Nephron (organoid): ENCODE measurements at regions not wholly inside any gene's neighbourhood (a gene's known extent, or its start where the extent isn't known, plus 50 kb on each side); places are given as distances from the start of the nearest gene placed in this dataset.

Experiments
- H3K27ac Mint-ChIP-seq, 3 experiments: 2 replicates each; pipeline ENCODE4 v1.8.0; 2020; ENCODE audit warnings: mixed read lengths in 3 of 3, mild to moderate bottlenecking in 2 of 3, moderate library complexity in 1 of 3
- H3K27me3 Mint-ChIP-seq: 2 replicates; pipeline ENCODE4 v1.8.0; 2021; ENCODE audit warnings: low read depth, mild to moderate bottlenecking, moderate library complexity, mixed read lengths
- H3K36me3 Mint-ChIP-seq: 2 replicates; pipeline ENCODE4 v1.8.0; 2020; ENCODE audit warnings: low read depth, mixed read lengths
- H3K4me1 Mint-ChIP-seq: 2 replicates; pipeline ENCODE4 v1.8.0; 2020; ENCODE audit warnings: mixed read lengths
- H3K4me3 Mint-ChIP-seq, 3 experiments: 2 replicates each; pipeline ENCODE4 v1.8.0; 2020; ENCODE audit warnings: mild to moderate bottlenecking in 3 of 3, mixed read lengths in 3 of 3, moderate library complexity in 2 of 3
- H3K9me3 Mint-ChIP-seq: 2 replicates; pipeline ENCODE4 v1.8.0; 2020; ENCODE audit warnings: mixed read lengths
- TF ChIP-seq, protein P1 (sequence below), 3 experiments: fragments of 200-600 bp; sonication (generic); IDR thresholded peaks; one replicate each; pipeline ENCODE4 v1.5.0; 2021; ENCODE audit warnings: antibody characterized with exemption in 3 of 3; ENCODE audit not compliant: unreplicated experiment in 3 of 3

DNA sequence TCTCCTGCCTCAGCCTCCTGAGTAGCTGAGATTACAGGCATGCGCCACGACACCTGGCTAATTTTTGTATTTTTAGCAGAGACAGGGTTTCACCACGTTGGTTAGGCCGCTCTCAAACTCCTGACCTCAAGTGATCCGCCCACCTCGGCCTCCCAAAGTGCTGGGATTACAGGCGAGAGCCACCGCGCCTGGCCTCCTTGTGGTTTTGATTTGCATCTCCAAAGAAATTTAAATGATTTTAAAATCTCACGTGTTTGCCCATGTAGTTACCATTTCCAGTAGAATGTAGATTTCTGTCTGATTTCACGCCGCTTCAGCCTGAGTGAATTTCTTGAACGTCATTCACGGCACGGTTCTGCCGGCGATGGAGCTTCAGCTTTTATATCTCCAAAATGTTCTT is 55.8 kb downstream of the IGF2 start:
- Mint-ChIP-seq H3K27me3 (peaks cover 10% of the 10 kb centered on the region), H3K27ac (no peak overlapping the region), H3K4me1 (no peaks in the 10 kb centered on the region), H3K36me3 (peaks cover 5% of the 10 kb centered on the region), H3K4me3 (no peak overlapping the region), H3K9me3 (peaks cover 20% of the 10 kb centered on the region)
- TF ChIP-seq, protein P1, sequence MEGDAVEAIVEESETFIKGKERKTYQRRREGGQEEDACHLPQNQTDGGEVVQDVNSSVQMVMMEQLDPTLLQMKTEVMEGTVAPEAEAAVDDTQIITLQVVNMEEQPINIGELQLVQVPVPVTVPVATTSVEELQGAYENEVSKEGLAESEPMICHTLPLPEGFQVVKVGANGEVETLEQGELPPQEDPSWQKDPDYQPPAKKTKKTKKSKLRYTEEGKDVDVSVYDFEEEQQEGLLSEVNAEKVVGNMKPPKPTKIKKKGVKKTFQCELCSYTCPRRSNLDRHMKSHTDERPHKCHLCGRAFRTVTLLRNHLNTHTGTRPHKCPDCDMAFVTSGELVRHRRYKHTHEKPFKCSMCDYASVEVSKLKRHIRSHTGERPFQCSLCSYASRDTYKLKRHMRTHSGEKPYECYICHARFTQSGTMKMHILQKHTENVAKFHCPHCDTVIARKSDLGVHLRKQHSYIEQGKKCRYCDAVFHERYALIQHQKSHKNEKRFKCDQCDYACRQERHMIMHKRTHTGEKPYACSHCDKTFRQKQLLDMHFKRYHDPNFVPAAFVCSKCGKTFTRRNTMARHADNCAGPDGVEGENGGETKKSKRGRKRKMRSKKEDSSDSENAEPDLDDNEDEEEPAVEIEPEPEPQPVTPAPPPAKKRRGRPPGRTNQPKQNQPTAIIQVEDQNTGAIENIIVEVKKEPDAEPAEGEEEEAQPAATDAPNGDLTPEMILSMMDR (IDR thresholded peaks at IDR 0.05; ENCODE audit: unreplicated experiment in 3 of 3) = no peak

DNA sequence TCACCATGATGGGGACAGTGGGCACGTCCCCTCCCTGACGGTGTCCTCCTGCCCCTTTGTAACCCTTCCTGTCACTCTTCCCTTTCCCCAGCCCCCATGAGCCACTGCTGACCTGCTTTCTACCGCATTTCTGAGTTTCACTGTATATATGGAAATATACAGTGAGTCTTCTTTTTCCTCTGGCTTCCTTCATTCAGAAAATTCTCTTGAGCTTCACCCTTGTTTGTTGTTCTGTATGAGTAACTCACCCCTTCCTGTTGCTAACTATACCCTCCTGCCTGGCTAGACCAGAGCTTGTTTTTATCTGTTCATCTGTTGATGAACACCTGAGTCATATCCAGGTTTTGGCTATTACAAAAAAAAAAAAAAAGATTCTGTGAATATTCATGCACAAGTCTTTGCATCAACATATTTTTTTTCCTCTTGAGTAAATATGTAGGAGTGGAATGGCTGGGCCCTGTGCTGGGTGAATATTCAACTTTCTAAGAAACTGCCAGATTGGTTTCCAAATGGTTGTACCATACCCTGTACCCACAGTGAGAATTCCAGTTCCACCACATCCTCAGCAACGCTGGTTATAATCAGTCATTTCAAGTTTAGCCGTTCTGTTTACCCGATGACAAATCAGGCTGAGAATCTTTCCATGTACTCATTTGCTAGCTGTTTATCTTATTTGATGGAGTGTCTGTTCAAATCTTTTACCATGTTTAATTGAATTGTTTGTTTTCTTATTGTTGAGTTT is 62.0 kb downstream of the IGF2 start:
- Mint-ChIP-seq H3K9me3 (peaks cover 1% of the 10 kb centered on the region), H3K27ac (peak overlapping the region in 2 of 3 experiments; percentile 7 to 34), H3K27me3 (peaks cover 11% of the 10 kb centered on the region), H3K4me3 (no peak overlapping the region), H3K4me1 (peaks cover 5% of the 10 kb centered on the region), H3K36me3 (no peaks in the 10 kb centered on the region)
- TF ChIP-seq, protein P1 (IDR thresholded peaks at IDR 0.05; ENCODE audit: unreplicated experiment in 3 of 3) = no peak

DNA sequence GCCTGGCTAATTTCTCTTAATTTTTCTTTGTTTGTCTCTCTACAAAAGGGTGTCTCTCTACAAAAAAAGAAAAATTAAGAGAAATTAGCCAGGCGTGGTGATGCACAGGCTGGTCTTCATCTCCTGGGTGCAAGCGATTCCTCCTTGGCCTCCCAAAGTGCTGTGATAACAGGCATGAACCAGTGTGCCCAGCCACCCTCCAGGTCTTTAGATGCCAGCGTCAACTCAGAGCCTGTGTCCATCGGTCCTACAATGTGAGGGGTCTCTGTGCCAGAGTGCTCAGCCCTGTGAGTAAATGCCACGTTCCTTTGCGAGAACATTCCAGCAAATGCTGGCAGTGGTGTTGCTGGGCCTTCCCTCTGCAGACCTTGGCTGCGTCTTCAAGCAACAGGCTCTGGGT is 62.7 kb downstream of the IGF2 start:
- Mint-ChIP-seq H3K4me1 (peaks cover 5% of the 10 kb centered on the region), H3K27ac (no peak overlapping the region), H3K4me3 (no peak overlapping the region), H3K27me3 (peaks cover 16% of the 10 kb centered on the region), H3K9me3 (peaks cover 3% of the 10 kb centered on the region), H3K36me3 (no peaks in the 10 kb centered on the region)
- TF ChIP-seq, protein P1 (IDR thresholded peaks at IDR 0.05; ENCODE audit: unreplicated experiment in 3 of 3) = no peak

DNA sequence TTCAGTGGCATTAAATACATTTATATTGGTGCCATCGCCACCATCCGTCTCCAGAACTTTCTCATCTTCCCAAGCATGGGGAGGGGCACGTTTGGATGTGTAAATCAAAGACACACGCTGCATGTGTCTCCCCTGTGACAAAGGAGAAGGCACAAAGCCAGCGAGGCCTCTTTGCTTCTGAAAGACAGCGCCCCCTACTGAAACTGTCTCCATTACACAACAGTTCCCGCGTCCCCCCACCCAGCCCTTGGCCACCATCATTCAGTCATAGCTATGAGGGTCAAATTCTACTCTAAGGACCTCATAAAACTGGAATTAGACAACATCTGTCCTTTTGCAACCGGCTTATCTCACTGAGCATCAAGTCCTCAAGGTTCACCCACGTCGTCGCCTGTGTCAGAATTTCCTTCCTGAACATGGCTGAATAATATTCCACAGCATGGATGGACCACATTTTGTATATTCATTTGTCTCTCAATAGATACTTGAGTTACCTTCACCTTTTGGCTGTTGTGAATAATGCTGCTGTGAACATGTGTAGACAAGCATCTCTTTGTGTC is 64.8 kb downstream of the IGF2 start:
- H3K27me3 Mint-ChIP-seq = peaks cover 10% of the 10 kb centered on the region
- TF ChIP-seq, protein P1 (IDR thresholded peaks at IDR 0.05; ENCODE audit: unreplicated experiment in 3 of 3) = peak in 1 of 3 experiments; percentile 21
- H3K27ac Mint-ChIP-seq = no peak overlapping the region
- H3K4me1 Mint-ChIP-seq = peaks cover 5% of the 10 kb centered on the region
- H3K36me3 Mint-ChIP-seq = no peaks in the 10 kb centered on the region
- peaks cover 3% of the 10 kb centered on the region for H3K9me3 Mint-ChIP-seq
- H3K4me3 Mint-ChIP-seq = no peak overlapping the region

DNA sequence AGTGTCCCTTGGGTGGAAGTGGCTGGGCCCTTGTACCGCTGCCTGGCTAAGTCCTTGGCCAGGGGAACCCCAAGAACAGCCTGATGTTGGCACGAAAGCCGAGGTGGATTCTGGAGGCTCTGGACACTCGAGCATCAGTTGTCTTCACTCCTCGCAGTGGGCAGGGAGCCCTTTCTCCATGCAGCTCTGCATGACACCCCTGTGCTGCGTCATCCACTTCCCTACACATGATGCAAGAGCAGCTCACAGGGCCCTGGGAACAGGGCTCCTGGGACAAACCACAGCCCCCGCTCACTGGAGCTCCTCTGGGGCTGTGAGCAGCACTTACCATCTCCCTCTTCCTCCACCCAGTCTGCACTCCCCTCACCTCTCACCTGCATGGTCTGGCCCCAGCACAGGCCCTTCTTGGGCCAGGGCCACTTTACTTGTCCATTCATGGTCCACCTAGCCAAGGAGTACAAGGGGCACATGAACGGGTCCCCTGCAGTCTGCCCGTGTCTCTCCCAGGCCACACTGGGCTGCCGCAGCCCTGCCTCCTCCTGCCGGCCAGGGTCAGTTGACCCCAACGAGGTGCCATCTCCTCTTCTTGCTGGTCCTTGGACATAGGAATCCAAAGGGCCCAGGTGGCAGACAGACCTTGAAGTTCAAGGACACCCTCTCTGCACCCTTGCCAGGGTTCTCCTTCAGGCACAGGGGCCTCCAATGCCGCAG is 66.5 kb downstream of the IGF2 start:
- Mint-ChIP-seq H3K27me3 (peaks cover 10% of the 10 kb centered on the region), H3K9me3 (peaks cover 3% of the 10 kb centered on the region), H3K36me3 (no peaks in the 10 kb centered on the region), H3K4me1 (peaks cover 2% of the 10 kb centered on the region), H3K27ac (no peak overlapping the region), H3K4me3 (no peak overlapping the region)
- TF ChIP-seq, protein P1 (IDR thresholded peaks at IDR 0.05; ENCODE audit: unreplicated experiment in 3 of 3) = no peak
